Neural cell (in vitro differentiated cells): ENCODE measurements at regions not wholly inside any gene's neighbourhood (a gene's known extent, or its start where the extent isn't known, plus 50 kb on each side); places are given as distances from the start of the nearest gene placed in this dataset.

Source experiments
- H2AFZ ChIP-seq: fragments of 200-600, 300-800 bp; sonication (generic), shearing (Covaris generic); 2 replicates; pipeline ENCODE4 v1.6.0; 2014; ENCODE audit warnings: low read depth, mild to moderate bottlenecking, antibody characterized with exemption, low read length, moderate library complexity
- H3F3A ChIP-seq: fragments of 200-600 bp; shearing (Covaris generic); 2 replicates; pipeline ENCODE4 v1.6.1; 2016; ENCODE audit warnings: mild to moderate bottlenecking, moderate library complexity, mixed read lengths, antibody characterized with exemption, low read length; ENCODE audit not compliant: insufficient read depth, poor library complexity, severe bottlenecking
- H3K27ac ChIP-seq: fragments of 200-600, 300-800 bp; sonication (generic), shearing (Covaris generic); 2 replicates; pipeline ENCODE4 v1.5.1; 2014; ENCODE audit warnings: mild to moderate bottlenecking, low read length, moderate library complexity
- H3K27me3 ChIP-seq: fragments of 300-800, 200-600 bp; sonication (generic), shearing (Covaris generic); 2 replicates; pipeline ENCODE4 v1.6.0; 2014; ENCODE audit warnings: mild to moderate bottlenecking, low read depth, low read length, moderate library complexity; ENCODE audit not compliant: insufficient read depth
- H3K36me3 ChIP-seq: fragments of 300-800, 200-600 bp; sonication (generic), shearing (Covaris generic); 2 replicates; pipeline ENCODE4 v1.5.1; 2014; ENCODE audit warnings: mild to moderate bottlenecking, antibody characterized with exemption, low read length, moderate library complexity; ENCODE audit not compliant: insufficient read depth
- H3K4me2 ChIP-seq: fragments of 300-800, 200-600 bp; sonication (generic), shearing (Covaris generic); 2 replicates; pipeline ENCODE4 v1.6.0; 2014; ENCODE audit warnings: mild to moderate bottlenecking, low read length
- H3K4me3 ChIP-seq: fragments of 300-800, 200-600 bp; sonication (generic), shearing (Covaris generic); 2 replicates; pipeline ENCODE4 v1.5.1; 2014; ENCODE audit warnings: mild to moderate bottlenecking, low read length, moderate library complexity
- H3K79me2 ChIP-seq: fragments of 200-600 bp; shearing (Covaris generic); replicated peaks from 2 replicates; pipeline ENCODE4 v1.6.0; 2014; ENCODE audit warnings: mild to moderate bottlenecking, low read length, moderate library complexity; ENCODE audit not compliant: insufficient read depth
- H3K9ac ChIP-seq: fragments of 300-800, 200-600 bp; sonication (generic), shearing (Covaris generic); 2 replicates; pipeline ENCODE4 v1.6.1; 2016; ENCODE audit warnings: mild to moderate bottlenecking, low read length, mixed read lengths
- H3K9me2 ChIP-seq: fragments of 200-600 bp; shearing (Covaris generic); 2 replicates; pipeline ENCODE4 v1.6.1; 2016; ENCODE audit warnings: mild to moderate bottlenecking, low read length, mixed read lengths; ENCODE audit not compliant: insufficient read depth
- H3K9me3 ChIP-seq: fragments of 200-600, 300-800 bp; sonication (generic), shearing (Covaris generic); 2 replicates; pipeline ENCODE4 v1.6.1; 2016; ENCODE audit warnings: mild to moderate bottlenecking, mixed run types, low read length, moderate library complexity, mixed read lengths
- H4K20me1 ChIP-seq: fragments of 200-600 bp; shearing (Covaris generic); 2 replicates; pipeline ENCODE4 v1.6.1; 2016; ENCODE audit warnings: mild to moderate bottlenecking, mixed run types; ENCODE audit not compliant: insufficient read depth
- EP300 ChIP-seq: fragments of 450-650 bp; conservative IDR thresholded peaks from 2 replicates; pipeline ENCODE4 v1.6.1; 2014; ENCODE audit warnings: antibody characterized with exemption, mild to moderate bottlenecking, moderate library complexity; ENCODE audit not compliant: poor library complexity, severe bottlenecking
- EZH2 ChIP-seq: fragments of 200-600, 300-800 bp; shearing (Covaris generic), sonication (generic); IDR thresholded peaks from 2 replicates; pipeline ENCODE4 v1.6.1; 2014; ENCODE audit warnings: antibody characterized with exemption, low read length, borderline replicate concordance, mild to moderate bottlenecking; ENCODE audit not compliant: insufficient read depth, poor library complexity, severe bottlenecking
- MXI1 ChIP-seq: fragments of 450-650 bp; conservative IDR thresholded peaks from 2 replicates; pipeline ENCODE4 v1.6.1; 2014; ENCODE audit warnings: antibody characterized with exemption, mild to moderate bottlenecking; ENCODE audit not compliant: poor library complexity, severe bottlenecking
- POLR2AphosphoS5 ChIP-seq: IDR thresholded peaks from 2 replicates; pipeline ENCODE4 v1.6.1; 2012
- RAD21 ChIP-seq: fragments of 450-650 bp; conservative IDR thresholded peaks from 2 replicates; pipeline ENCODE4 v1.6.1; 2014; ENCODE audit warnings: antibody characterized with exemption, mild to moderate bottlenecking, moderate library complexity
- SMC3 ChIP-seq: fragments of 450-650 bp; conservative IDR thresholded peaks from 2 replicates; pipeline ENCODE4 v1.6.1; 2014; ENCODE audit warnings: antibody characterized with exemption, mild to moderate bottlenecking, moderate library complexity; ENCODE audit not compliant: poor library complexity
- TAF1 ChIP-seq: IDR thresholded peaks from 2 replicates; pipeline ENCODE4 v1.6.1; 2012; ENCODE audit warnings: low read depth
- TF ChIP-seq, protein P1 (sequence below): fragments of 450-650 bp; IDR thresholded peaks from 2 replicates; pipeline ENCODE4 v1.5.1; 2014; ENCODE audit warnings: antibody characterized with exemption, mild to moderate bottlenecking, moderate library complexity; ENCODE audit not compliant: poor library complexity, severe bottlenecking
- TF ChIP-seq, protein P2 (sequence below): IDR thresholded peaks from 2 replicates; pipeline ENCODE4 v1.6.1; 2012; ENCODE audit warnings: borderline replicate concordance

DNA sequence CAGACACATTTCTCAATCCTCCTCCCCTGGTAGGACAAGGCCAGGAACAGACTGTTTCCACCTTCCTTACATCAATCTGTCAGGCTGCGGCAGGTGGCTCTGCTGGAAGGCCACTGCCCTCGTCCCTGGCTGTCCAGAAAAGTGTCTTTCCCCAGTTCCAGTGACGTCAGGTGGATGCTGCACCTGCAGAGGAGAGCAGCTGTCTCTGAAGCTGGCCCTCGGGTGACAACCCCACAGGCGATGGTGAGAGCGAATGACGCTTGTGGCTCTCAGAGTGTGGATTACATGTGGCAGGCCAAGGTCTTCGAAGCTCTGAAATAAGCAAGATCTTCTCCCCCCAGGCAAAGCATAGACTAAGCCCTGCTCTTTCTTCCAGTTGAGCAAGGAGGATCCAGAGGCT, 146.9 kb upstream of the RET start:
- Histone ChIP-seq H4K20me1 (no peaks in the 10 kb centered on the region), H3K9ac (no peak overlapping the region), H3K27me3 (peaks cover 29% of the 10 kb centered on the region), H3K4me2 (no peak overlapping the region), H3K27ac (no peak overlapping the region), H3K9me3 (no peaks in the 10 kb centered on the region), H2AFZ (no peak overlapping the region), H3F3A (no peaks in the 10 kb centered on the region), H3K36me3 (no peaks in the 10 kb centered on the region), H3K79me2 (no peaks in the 10 kb centered on the region), H3K4me3 (no peak overlapping the region), H3K9me2 (no peaks in the 10 kb centered on the region)
- TF ChIP-seq EP300 (no peak), SMC3 (no peak), RAD21 (no peak), TAF1 (no peak), EZH2 (no peak)

DNA sequence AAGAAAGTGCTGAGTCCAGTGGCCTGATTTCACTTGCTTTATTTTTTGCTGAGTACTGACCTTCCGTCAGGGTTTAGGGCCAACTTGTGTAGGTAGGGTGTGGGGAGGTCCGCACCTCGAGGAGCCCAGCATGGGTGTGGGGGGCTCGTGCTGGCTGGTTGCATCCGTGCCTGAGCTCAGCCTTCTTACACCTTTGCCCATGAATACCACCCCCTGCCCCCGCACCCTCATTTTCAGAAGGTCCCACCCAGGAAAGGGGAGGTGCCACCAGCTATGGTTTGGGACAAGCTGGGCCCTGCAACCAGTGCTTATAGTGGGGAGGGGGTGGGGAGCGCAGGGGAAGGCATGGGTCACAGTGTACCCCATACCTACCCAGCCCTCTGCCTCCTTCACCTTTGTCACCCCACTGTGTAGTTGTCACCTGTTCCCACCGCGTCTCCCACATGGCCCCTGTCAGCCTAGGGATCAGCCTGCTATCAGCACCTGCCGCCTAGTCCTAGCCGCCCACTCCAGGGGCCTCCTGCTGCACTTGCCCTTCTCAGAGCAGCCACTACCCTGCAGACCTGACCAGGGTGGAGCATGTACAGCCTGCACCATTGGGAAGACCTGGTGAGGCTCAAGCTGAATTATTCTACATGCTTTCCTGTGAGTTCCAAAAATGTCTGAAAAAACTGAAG, 146.2 kb upstream of the RET start:
- Histone ChIP-seq H3K27me3 (peaks cover 31% of the 10 kb centered on the region), H4K20me1 (no peaks in the 10 kb centered on the region)

More for the DNA sequence above, 146.2 kb upstream of the RET start:
- TF ChIP-seq EZH2 (no peak), POLR2AphosphoS5 (no peak), SMC3 (no peak), EP300 (no peak), MXI1 (no peak), TAF1 (no peak), RAD21 (no peak)
- TF ChIP-seq, protein P1, sequence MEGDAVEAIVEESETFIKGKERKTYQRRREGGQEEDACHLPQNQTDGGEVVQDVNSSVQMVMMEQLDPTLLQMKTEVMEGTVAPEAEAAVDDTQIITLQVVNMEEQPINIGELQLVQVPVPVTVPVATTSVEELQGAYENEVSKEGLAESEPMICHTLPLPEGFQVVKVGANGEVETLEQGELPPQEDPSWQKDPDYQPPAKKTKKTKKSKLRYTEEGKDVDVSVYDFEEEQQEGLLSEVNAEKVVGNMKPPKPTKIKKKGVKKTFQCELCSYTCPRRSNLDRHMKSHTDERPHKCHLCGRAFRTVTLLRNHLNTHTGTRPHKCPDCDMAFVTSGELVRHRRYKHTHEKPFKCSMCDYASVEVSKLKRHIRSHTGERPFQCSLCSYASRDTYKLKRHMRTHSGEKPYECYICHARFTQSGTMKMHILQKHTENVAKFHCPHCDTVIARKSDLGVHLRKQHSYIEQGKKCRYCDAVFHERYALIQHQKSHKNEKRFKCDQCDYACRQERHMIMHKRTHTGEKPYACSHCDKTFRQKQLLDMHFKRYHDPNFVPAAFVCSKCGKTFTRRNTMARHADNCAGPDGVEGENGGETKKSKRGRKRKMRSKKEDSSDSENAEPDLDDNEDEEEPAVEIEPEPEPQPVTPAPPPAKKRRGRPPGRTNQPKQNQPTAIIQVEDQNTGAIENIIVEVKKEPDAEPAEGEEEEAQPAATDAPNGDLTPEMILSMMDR: no peak
- TF ChIP-seq, protein P2, sequence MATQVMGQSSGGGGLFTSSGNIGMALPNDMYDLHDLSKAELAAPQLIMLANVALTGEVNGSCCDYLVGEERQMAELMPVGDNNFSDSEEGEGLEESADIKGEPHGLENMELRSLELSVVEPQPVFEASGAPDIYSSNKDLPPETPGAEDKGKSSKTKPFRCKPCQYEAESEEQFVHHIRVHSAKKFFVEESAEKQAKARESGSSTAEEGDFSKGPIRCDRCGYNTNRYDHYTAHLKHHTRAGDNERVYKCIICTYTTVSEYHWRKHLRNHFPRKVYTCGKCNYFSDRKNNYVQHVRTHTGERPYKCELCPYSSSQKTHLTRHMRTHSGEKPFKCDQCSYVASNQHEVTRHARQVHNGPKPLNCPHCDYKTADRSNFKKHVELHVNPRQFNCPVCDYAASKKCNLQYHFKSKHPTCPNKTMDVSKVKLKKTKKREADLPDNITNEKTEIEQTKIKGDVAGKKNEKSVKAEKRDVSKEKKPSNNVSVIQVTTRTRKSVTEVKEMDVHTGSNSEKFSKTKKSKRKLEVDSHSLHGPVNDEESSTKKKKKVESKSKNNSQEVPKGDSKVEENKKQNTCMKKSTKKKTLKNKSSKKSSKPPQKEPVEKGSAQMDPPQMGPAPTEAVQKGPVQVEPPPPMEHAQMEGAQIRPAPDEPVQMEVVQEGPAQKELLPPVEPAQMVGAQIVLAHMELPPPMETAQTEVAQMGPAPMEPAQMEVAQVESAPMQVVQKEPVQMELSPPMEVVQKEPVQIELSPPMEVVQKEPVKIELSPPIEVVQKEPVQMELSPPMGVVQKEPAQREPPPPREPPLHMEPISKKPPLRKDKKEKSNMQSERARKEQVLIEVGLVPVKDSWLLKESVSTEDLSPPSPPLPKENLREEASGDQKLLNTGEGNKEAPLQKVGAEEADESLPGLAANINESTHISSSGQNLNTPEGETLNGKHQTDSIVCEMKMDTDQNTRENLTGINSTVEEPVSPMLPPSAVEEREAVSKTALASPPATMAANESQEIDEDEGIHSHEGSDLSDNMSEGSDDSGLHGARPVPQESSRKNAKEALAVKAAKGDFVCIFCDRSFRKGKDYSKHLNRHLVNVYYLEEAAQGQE: no peak
- Histone ChIP-seq H3K4me2 (no peak overlapping the region), H3F3A (no peaks in the 10 kb centered on the region), H2AFZ (no peak overlapping the region), H3K9me2 (no peaks in the 10 kb centered on the region), H3K4me3 (no peak overlapping the region), H3K9me3 (no peaks in the 10 kb centered on the region), H3K9ac (no peak overlapping the region), H3K79me2 (no peaks in the 10 kb centered on the region), H3K27ac (no peak overlapping the region), H3K36me3 (no peaks in the 10 kb centered on the region)
